SK-N-SH treated with all-trans-retinoic acid at 6 μM for 48 hours (cell line): ENCODE measurements at regions not wholly inside any gene's neighbourhood (a gene's known extent, or its start where the extent isn't known, plus 50 kb on each side); places are given as distances from the start of the nearest gene placed in this dataset.

ENCODE experiments used
- ATAC-seq: fragments of 200-7000 bp; cut with Tn5 transposase; 3 replicates; pipeline ENCODE4 v1.9.1; 2020; ENCODE audit warnings: mild to moderate bottlenecking, moderate library complexity
- ARNTL ChIP-seq: fragments of 450-650 bp; formaldehyde crosslinking; IDR thresholded peaks from 2 replicates; pipeline ENCODE4 v1.5.0; 2020; ENCODE audit warnings: low read depth, mild to moderate bottlenecking, moderate library complexity, borderline replicate concordance
- BACH2 ChIP-seq: fragments of 250-450 bp; sonication (Bioruptor Pico); IDR thresholded peaks from 2 replicates; pipeline ENCODE4 v1.9.0; 2021; ENCODE audit warnings: mild to moderate bottlenecking, borderline replicate concordance
- CSDC2 ChIP-seq: fragments of 250-450 bp; sonication (Bioruptor Pico); IDR thresholded peaks from 2 replicates; pipeline ENCODE4 v1.5.0; 2020; ENCODE audit warnings: mild to moderate bottlenecking, moderate library complexity
- ESRRG ChIP-seq: fragments of 250-450 bp; sonication (Bioruptor Pico); IDR thresholded peaks from 2 replicates; pipeline ENCODE4 v1.6.1; 2021; ENCODE audit warnings: mild to moderate bottlenecking
- GLIS3 ChIP-seq: fragments of 250-450 bp; sonication (Bioruptor Pico); IDR thresholded peaks from 2 replicates; pipeline ENCODE4 v1.5.0; 2020; ENCODE audit warnings: mild to moderate bottlenecking, moderate library complexity
- ISL1 ChIP-seq: fragments of 250-450 bp; sonication (Bioruptor Pico); IDR thresholded peaks from 2 replicates; pipeline ENCODE4 v2.1.2; 2022; ENCODE audit warnings: mild to moderate bottlenecking, moderate library complexity
- PPARA ChIP-seq: fragments of 250-450 bp; sonication (Bioruptor Pico); IDR thresholded peaks from 2 replicates; pipeline ENCODE4 v1.5.0; 2020; ENCODE audit warnings: mild to moderate bottlenecking, borderline replicate concordance
- RARB ChIP-seq: fragments of 250-450 bp; sonication (Bioruptor Pico); IDR thresholded peaks from 2 replicates; pipeline ENCODE4 v1.8.0; 2021; ENCODE audit warnings: mild to moderate bottlenecking, moderate library complexity
- SNAI2 ChIP-seq: fragments of 250-450 bp; sonication (Bioruptor Pico); IDR thresholded peaks from 2 replicates; pipeline ENCODE4 v1.5.0; 2020; ENCODE audit warnings: mild to moderate bottlenecking, moderate library complexity
- TCF4 ChIP-seq: fragments of 250-450 bp; sonication (Bioruptor Pico); IDR thresholded peaks from 2 replicates; pipeline ENCODE4 v1.8.0; 2021; ENCODE audit warnings: mild to moderate bottlenecking, moderate library complexity, borderline replicate concordance
- TOX ChIP-seq: fragments of 250-450 bp; sonication (Bioruptor Pico); IDR thresholded peaks from 2 replicates; pipeline ENCODE4 v1.8.0; 2021; ENCODE audit warnings: mild to moderate bottlenecking, moderate library complexity, borderline replicate concordance
- TSHZ2 ChIP-seq: fragments of 250-450 bp; sonication (Bioruptor Pico); IDR thresholded peaks from 2 replicates; pipeline ENCODE4 v1.5.0; 2020; ENCODE audit warnings: mild to moderate bottlenecking, moderate library complexity
- ZC3H10 ChIP-seq: fragments of 250-450 bp; sonication (Bioruptor Pico); IDR thresholded peaks from 2 replicates; pipeline ENCODE4 v1.5.1; 2021; ENCODE audit warnings: mild to moderate bottlenecking, moderate library complexity
- ZFP3 ChIP-seq: fragments of 250-450 bp; sonication (Bioruptor Pico); IDR thresholded peaks from 2 replicates; pipeline ENCODE4 v1.5.0; 2020; ENCODE audit warnings: mild to moderate bottlenecking, moderate library complexity
- ZFP30 ChIP-seq: fragments of 450-650 bp; formaldehyde crosslinking; IDR thresholded peaks from 2 replicates; pipeline ENCODE4 v1.5.0; 2022; ENCODE audit warnings: mild to moderate bottlenecking, moderate library complexity
- ZNF565 ChIP-seq: fragments of 450-650 bp; formaldehyde crosslinking; conservative IDR thresholded peaks from 2 replicates; pipeline ENCODE4 v1.5.0; 2020; ENCODE audit warnings: low read depth, mild to moderate bottlenecking, moderate library complexity
- ZNF70 ChIP-seq: fragments of 450-650 bp; formaldehyde crosslinking; IDR thresholded peaks from 2 replicates; pipeline ENCODE4 v1.5.0; 2020; ENCODE audit warnings: mild to moderate bottlenecking, moderate library complexity
- TF ChIP-seq, protein P1 (sequence below): fragments of 250-450 bp; sonication (Bioruptor Pico); IDR thresholded peaks from 2 replicates; pipeline ENCODE4 v1.5.1; 2021; ENCODE audit warnings: mild to moderate bottlenecking, moderate library complexity
- TF ChIP-seq, protein P2 (sequence below): fragments of 250-450 bp; sonication (Bioruptor Pico); IDR thresholded peaks from 2 replicates; pipeline ENCODE4 v1.8.0; 2020; ENCODE audit warnings: mild to moderate bottlenecking, moderate library complexity, borderline replicate concordance
- TF ChIP-seq, protein P3 (sequence below): fragments of 250-450 bp; sonication (Bioruptor Pico); IDR thresholded peaks from 2 replicates; pipeline ENCODE4 v1.8.0; 2021; ENCODE audit warnings: low read depth, mild to moderate bottlenecking, moderate library complexity, borderline replicate concordance

GRCh38 chr3:135538123-135538522, 427.4 kb upstream of the PPP2R3A start (continued):
- TF ChIP-seq ZFP3 (CRISPR knock-in tag) (no peak), TCF4 (CRISPR knock-in tag) (no peak), GLIS3 (CRISPR knock-in tag) (no peak), SNAI2 (no peak)
- TF ChIP-seq, all 23 proteins: peak for 0

DNA sequence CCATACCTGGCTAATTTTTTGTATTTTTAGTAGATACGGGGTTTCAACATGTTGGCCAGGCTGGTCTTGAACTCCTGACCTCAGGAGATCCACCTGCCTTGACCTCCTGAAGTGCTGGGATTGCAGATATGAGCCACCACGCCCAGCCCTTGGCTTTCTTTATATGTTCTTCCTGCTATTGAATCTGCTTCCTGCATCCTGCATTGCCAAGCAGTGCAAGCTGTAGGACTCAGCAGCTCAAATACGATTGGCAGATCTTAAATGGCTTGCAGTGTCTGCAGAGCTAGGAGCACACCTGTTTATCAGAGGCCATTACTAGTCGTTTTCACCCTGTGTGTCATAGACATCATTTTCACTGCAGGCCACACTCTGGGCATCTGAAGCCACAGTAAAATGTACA, 426.2 kb upstream of the PPP2R3A start:
- no peak for ATAC-seq
- TF ChIP-seq ESRRG, result no peak
- TF ChIP-seq ZNF565 (CRISPR knock-in tag), result no peak
- TF ChIP-seq, protein P1, sequence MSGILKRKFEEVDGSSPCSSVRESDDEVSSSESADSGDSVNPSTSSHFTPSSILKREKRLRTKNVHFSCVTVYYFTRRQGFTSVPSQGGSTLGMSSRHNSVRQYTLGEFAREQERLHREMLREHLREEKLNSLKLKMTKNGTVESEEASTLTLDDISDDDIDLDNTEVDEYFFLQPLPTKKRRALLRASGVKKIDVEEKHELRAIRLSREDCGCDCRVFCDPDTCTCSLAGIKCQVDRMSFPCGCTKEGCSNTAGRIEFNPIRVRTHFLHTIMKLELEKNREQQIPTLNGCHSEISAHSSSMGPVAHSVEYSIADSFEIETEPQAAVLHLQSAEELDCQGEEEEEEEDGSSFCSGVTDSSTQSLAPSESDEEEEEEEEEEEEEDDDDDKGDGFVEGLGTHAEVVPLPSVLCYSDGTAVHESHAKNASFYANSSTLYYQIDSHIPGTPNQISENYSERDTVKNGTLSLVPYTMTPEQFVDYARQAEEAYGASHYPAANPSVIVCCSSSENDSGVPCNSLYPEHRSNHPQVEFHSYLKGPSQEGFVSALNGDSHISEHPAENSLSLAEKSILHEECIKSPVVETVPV (CRISPR knock-in tag), result no peak
- TF ChIP-seq ZNF70 (CRISPR knock-in tag), result no peak
- no peak for TF ChIP-seq ARNTL
- TF ChIP-seq, protein P2, sequence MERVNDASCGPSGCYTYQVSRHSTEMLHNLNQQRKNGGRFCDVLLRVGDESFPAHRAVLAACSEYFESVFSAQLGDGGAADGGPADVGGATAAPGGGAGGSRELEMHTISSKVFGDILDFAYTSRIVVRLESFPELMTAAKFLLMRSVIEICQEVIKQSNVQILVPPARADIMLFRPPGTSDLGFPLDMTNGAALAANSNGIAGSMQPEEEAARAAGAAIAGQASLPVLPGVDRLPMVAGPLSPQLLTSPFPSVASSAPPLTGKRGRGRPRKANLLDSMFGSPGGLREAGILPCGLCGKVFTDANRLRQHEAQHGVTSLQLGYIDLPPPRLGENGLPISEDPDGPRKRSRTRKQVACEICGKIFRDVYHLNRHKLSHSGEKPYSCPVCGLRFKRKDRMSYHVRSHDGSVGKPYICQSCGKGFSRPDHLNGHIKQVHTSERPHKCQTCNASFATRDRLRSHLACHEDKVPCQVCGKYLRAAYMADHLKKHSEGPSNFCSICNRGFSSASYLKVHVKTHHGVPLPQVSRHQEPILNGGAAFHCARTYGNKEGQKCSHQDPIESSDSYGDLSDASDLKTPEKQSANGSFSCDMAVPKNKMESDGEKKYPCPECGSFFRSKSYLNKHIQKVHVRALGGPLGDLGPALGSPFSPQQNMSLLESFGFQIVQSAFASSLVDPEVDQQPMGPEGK (CRISPR knock-in tag), result no peak
- TF ChIP-seq ISL1 (CRISPR knock-in tag), result no peak
- TF ChIP-seq TSHZ2 (CRISPR knock-in tag), result no peak
- TF ChIP-seq GLIS3 (CRISPR knock-in tag), result no peak
- no peak for TF ChIP-seq ZFP30 (CRISPR knock-in tag)
- no peak for TF ChIP-seq TCF4 (CRISPR knock-in tag)
- no peak for TF ChIP-seq TOX (CRISPR knock-in tag)
- no peak for TF ChIP-seq SNAI2
- no peak for TF ChIP-seq BACH2 (CRISPR knock-in tag)
- TF ChIP-seq, protein P3, sequence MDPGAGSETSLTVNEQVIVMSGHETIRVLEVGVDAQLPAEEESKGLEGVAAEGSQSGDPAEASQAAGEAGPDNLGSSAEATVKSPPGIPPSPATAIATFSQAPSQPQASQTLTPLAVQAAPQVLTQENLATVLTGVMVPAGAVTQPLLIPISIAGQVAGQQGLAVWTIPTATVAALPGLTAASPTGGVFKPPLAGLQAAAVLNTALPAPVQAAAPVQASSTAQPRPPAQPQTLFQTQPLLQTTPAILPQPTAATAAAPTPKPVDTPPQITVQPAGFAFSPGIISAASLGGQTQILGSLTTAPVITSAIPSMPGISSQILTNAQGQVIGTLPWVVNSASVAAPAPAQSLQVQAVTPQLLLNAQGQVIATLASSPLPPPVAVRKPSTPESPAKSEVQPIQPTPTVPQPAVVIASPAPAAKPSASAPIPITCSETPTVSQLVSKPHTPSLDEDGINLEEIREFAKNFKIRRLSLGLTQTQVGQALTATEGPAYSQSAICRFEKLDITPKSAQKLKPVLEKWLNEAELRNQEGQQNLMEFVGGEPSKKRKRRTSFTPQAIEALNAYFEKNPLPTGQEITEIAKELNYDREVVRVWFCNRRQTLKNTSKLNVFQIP (CRISPR knock-in tag), result no peak
- no peak for TF ChIP-seq CSDC2

- ATAC-seq, result no peak
- TF ChIP-seq, protein P1 (CRISPR knock-in tag), result no peak
- TF ChIP-seq TOX (CRISPR knock-in tag) (no peak), ESRRG (no peak)
These were observed 425.7 kb upstream of the PPP2R3A start for GRCh38 chr3:135539854-135540253.

GRCh38 chr3:135549928-135550494, 415.5 kb upstream of the PPP2R3A start:
- ATAC-seq, result no peak
- no peak for TF ChIP-seq ARNTL
- TF ChIP-seq RARB, result no peak
- no peak for TF ChIP-seq ZFP30 (CRISPR knock-in tag)
- no peak for TF ChIP-seq ZFP3 (CRISPR knock-in tag)
- no peak for TF ChIP-seq ZNF565 (CRISPR knock-in tag)
- no peak for TF ChIP-seq TCF4 (CRISPR knock-in tag)
- TF ChIP-seq, protein P1 (CRISPR knock-in tag), result no peak
- no peak for TF ChIP-seq BACH2 (CRISPR knock-in tag)
- no peak for TF ChIP-seq GLIS3 (CRISPR knock-in tag)
- no peak for TF ChIP-seq ZC3H10
- no peak for TF ChIP-seq TSHZ2 (CRISPR knock-in tag)
- no peak for TF ChIP-seq ZNF70 (CRISPR knock-in tag)
- TF ChIP-seq ESRRG, result no peak
- no peak for TF ChIP-seq PPARA (CRISPR knock-in tag)
